Endothelial cell of umbilical vein (primary cell): ENCODE measurements at regions not wholly inside any gene's neighbourhood (a gene's known extent, or its start where the extent isn't known, plus 50 kb on each side); places are given as distances from the start of the nearest gene placed in this dataset.

Source experiments
- JUN ChIP-seq: IDR thresholded peaks from 2 replicates; pipeline ENCODE4 v1.6.1; 2011; ENCODE audit warnings: borderline replicate concordance, low read depth; ENCODE audit not compliant: insufficient read length, insufficient read depth
- MYC ChIP-seq: IDR thresholded peaks from one replicate; pipeline ENCODE4 v1.6.1; 2011; ENCODE audit warnings: mild to moderate bottlenecking, low read depth, low read length
- POLR2A ChIP-seq: IDR thresholded peaks from 2 replicates; pipeline ENCODE4 v1.6.1; 2012; ENCODE audit warnings: low read depth, mild to moderate bottlenecking, control low read depth, low read length
- POLR2AphosphoS5 ChIP-seq: IDR thresholded peaks from 2 replicates; pipeline ENCODE4 v1.6.1; 2012; ENCODE audit warnings: low read depth, mild to moderate bottlenecking, control low read depth, low read length, moderate library complexity; ENCODE audit not compliant: insufficient read depth
- TF ChIP-seq, protein P1 (sequence below), 2 donors: IDR thresholded peaks; 1 replicate in 1 of 2; 2 replicates in 1 of 2; pipeline ENCODE4 v1.5.1; 2011; ENCODE audit warnings: low read length in 2 of 2, mild to moderate bottlenecking in 2 of 2, moderate library complexity in 2 of 2, control low read depth in 1 of 2, inconsistent platforms in 1 of 2, low read depth in 1 of 2; ENCODE audit not compliant: insufficient read depth in 1 of 2; ENCODE audit errors: extremely low read depth in 1 of 2
- TF ChIP-seq, protein P2 (sequence below): IDR thresholded peaks from 2 replicates; pipeline ENCODE4 v1.6.1; 2011; ENCODE audit not compliant: insufficient read depth, insufficient read length

DNA sequence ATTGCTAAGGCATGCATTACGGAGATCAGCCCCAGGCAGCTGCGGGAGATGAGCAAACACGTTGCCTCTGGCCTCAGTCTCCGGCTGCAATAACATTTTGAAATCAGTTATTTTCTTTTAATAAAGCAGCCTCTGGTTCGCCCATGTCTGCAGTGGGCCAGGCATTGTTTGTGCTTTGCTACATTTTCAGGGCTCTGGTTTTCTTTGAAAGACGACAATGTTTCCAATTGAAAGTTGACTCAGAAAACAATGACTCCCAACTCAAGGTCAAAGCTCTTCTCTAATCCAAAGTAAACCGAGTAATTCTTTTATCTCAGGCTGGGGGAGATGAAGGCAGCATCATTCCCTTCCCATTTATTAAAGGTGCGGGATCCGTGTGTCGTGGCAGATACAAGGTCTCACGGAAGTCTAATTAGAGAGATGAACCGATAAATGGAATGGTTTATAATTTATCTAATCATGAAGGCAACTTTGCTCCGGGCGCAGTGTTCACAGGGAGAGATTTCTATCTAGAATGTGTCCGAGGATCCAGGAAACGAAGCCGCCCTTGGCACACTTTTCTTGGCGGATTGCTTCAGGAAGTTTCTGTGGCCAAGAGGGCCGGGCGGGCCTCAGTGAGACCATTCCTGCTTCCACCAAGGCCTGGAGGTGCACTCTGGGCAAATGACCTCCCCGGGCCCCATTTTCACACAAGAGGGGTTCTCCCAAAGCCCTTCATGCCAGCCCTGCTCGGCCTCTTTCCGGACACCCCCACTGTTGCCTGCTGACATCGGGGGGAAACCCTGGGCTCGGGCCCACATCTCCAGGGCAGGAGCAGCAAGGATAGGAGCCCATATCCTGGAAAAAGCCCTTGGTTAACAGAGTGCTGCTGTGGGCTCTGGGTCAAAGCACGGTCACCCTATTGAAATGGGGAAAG is 811.4 kb downstream of the BRD1 start:
- TF ChIP-seq POLR2AphosphoS5 (no peak), JUN (no peak), MYC (no peak), POLR2A (no peak)
- TF ChIP-seq, protein P1, sequence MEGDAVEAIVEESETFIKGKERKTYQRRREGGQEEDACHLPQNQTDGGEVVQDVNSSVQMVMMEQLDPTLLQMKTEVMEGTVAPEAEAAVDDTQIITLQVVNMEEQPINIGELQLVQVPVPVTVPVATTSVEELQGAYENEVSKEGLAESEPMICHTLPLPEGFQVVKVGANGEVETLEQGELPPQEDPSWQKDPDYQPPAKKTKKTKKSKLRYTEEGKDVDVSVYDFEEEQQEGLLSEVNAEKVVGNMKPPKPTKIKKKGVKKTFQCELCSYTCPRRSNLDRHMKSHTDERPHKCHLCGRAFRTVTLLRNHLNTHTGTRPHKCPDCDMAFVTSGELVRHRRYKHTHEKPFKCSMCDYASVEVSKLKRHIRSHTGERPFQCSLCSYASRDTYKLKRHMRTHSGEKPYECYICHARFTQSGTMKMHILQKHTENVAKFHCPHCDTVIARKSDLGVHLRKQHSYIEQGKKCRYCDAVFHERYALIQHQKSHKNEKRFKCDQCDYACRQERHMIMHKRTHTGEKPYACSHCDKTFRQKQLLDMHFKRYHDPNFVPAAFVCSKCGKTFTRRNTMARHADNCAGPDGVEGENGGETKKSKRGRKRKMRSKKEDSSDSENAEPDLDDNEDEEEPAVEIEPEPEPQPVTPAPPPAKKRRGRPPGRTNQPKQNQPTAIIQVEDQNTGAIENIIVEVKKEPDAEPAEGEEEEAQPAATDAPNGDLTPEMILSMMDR (IDR thresholded peaks at IDR 0.05; ENCODE audit: extremely low read depth in 1 of 2, insufficient read depth in 1 of 2, low read depth in 1 of 2, low read length in 2 of 2) = no peak
- TF ChIP-seq, protein P2, sequence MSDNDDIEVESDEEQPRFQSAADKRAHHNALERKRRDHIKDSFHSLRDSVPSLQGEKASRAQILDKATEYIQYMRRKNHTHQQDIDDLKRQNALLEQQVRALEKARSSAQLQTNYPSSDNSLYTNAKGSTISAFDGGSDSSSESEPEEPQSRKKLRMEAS = no peak
